ENCODE measurements at regions not wholly inside any gene's neighbourhood (a gene's known extent, or its start where the extent isn't known, plus 50 kb on each side); places are given as distances from the start of the nearest gene placed in this dataset.

DNA sequence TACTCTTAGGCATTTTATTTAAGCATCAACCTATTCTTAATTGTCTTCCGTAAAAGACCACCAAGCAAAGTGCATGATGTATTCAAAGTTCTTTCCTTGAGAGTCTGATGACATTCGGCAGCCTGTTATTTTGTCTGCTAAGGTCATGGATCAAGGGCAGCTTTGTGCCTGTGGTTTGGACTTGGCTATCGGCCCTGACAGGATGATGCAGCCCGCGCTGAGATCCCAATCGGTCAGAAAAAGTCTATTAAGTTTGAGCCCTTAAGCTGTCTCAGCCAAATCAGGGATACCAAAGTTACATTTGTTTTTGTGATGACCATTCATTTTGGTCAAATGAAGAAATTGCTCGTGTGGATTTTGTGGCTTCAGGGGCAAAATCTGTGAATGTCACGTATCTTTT, 718.9 kb upstream of the FANCL start:
- Histone ChIP-seq H3K4me3 (no peak overlapping the region), H3K9me3 (no peaks in the 10 kb centered on the region), H3K36me3 (ENCODE audit: insufficient read depth in 1 of 2, low read depth in 1 of 2) (no peaks in the 10 kb centered on the region), H3K27ac (no peak overlapping the region), H3K27me3 (ENCODE audit: insufficient read depth in 3 of 3, low read length in 2 of 3) (no peaks in the 10 kb centered on the region), H3K4me1 (no peaks in the 10 kb centered on the region)
- TF ChIP-seq CTCF (IDR thresholded peaks at IDR 0.05): no peak
- intact Hi-C loops (cut with DNase I): no loop called here
- ATAC-seq: no peak
- DNase-seq: no peak
- WGBS, 3 donors: 65 to 77% (median 70%) methylated on average over 8 of the region's 8 CpGs

- H3K27me3 ChIP-seq (ENCODE audit: insufficient read depth in 3 of 3, low read length in 2 of 3): no peaks in the 10 kb centered on the region
- DNase-seq: no peak
- H3K9me3 ChIP-seq: no peaks in the 10 kb centered on the region
- TF ChIP-seq CTCF (IDR thresholded peaks at IDR 0.05): no peak
- no peak for ATAC-seq
- intact Hi-C loops (cut with DNase I): no loop called here
- no peaks in the 10 kb centered on the region for H3K36me3 ChIP-seq (ENCODE audit: insufficient read depth in 1 of 2, low read depth in 1 of 2)
- no peaks in the 10 kb centered on the region for H3K4me1 ChIP-seq
- H3K27ac ChIP-seq: no peak overlapping the region
- WGBS, 3 donors: 33 to 42% (median 36%) methylated on average over 4 of the region's 4 CpGs
- H3K4me3 ChIP-seq: no peak overlapping the region
Measured at GRCh38 chr2:58957188-58957840, 716.2 kb upstream of the FANCL start.

GRCh38 chr2:58954880-58955385, 713.8 kb upstream of the FANCL start:
- Histone ChIP-seq H3K4me3 (no peak overlapping the region), H3K4me1 (no peaks in the 10 kb centered on the region), H3K36me3 (ENCODE audit: insufficient read depth in 1 of 2, low read depth in 1 of 2) (no peaks in the 10 kb centered on the region), H3K27ac (no peak overlapping the region), H3K9me3 (no peaks in the 10 kb centered on the region), H3K27me3 (ENCODE audit: insufficient read depth in 3 of 3, low read length in 2 of 3) (no peaks in the 10 kb centered on the region)
- intact Hi-C loops (cut with DNase I): no loop called here
- ATAC-seq: no peak
- DNase-seq: no peak
- 32 to 37% (median 33%) methylated on average over 11 of the region's 11 CpGs for WGBS, 3 donors
- TF ChIP-seq CTCF (IDR thresholded peaks at IDR 0.05): no peak

- intact Hi-C loops (cut with DNase I): no loop called here
- no peaks in the 10 kb centered on the region for H3K9me3 ChIP-seq
- H3K36me3 ChIP-seq (ENCODE audit: insufficient read depth in 1 of 2, low read depth in 1 of 2): no peaks in the 10 kb centered on the region
- no peaks in the 10 kb centered on the region for H3K4me1 ChIP-seq
- no peak for TF ChIP-seq CTCF (IDR thresholded peaks at IDR 0.05)
- H3K4me3 ChIP-seq: no peak overlapping the region
- no peak overlapping the region for H3K27ac ChIP-seq
- WGBS, 3 donors: 73 to 81% (median 76%) methylated on average over 3 of the region's 3 CpGs
- ATAC-seq (no peak), DNase-seq (no peak)
- no peaks in the 10 kb centered on the region for H3K27me3 ChIP-seq (ENCODE audit: insufficient read depth in 3 of 3, low read length in 2 of 3)
Measured at GRCh38 chr2:58951722-58952121, 710.6 kb upstream of the FANCL start.
